HL-60 (cell line): ENCODE measurements at regions not wholly inside any gene's neighbourhood (a gene's known extent, or its start where the extent isn't known, plus 50 kb on each side); places are given as distances from the start of the nearest gene placed in this dataset.
"Not testable (repeated sequence)": the region's sequence is repeated elsewhere in the genome, so short reads cannot be mapped to it uniquely, and the experiment has no call there.

ENCODE experiments used
- GABPA ChIP-seq: IDR thresholded peaks from 2 replicates; pipeline ENCODE4 v1.6.1; 2012; ENCODE audit warnings: low read depth
- POLR2AphosphoS5 ChIP-seq: IDR thresholded peaks from 2 replicates; pipeline ENCODE4 v1.6.1; 2012; ENCODE audit warnings: low read depth
- SPI1 ChIP-seq: IDR thresholded peaks from 2 replicates; pipeline ENCODE4 v1.6.1; 2012; ENCODE audit warnings: low read depth, mild to moderate bottlenecking, borderline replicate concordance
- TF ChIP-seq, protein P1 (sequence below): IDR thresholded peaks from one replicate; pipeline ENCODE4 v1.5.1; 2011; ENCODE audit warnings: low read length, control low read depth, inconsistent platforms; ENCODE audit not compliant: insufficient read depth
- TF ChIP-seq, protein P2 (sequence below): IDR thresholded peaks from 2 replicates; pipeline ENCODE4 v1.6.1; 2012; ENCODE audit warnings: low read depth; ENCODE audit not compliant: insufficient replicate concordance

DNA sequence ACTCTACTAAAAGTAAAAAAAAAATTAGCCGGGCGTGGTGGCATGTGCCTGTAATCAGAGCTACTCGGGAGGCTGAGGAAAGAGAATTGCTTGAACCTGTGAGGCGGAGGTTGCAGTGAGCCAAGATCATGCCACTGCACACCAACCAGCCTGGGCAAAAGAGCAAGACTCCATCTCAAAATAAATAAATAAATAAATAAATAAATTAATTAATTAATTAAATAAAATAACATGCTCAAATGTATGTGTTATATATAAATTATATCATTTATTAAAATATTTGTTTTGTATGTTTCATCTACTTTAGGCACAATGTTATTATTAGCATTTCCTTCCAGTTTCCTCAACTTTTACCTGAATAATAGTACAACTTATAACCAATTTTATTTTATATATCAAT is 229.6 kb downstream of the ALG10 start:
- TF ChIP-seq POLR2AphosphoS5, SPI1, GABPA: not testable (repeated sequence)
- TF ChIP-seq, protein P1, sequence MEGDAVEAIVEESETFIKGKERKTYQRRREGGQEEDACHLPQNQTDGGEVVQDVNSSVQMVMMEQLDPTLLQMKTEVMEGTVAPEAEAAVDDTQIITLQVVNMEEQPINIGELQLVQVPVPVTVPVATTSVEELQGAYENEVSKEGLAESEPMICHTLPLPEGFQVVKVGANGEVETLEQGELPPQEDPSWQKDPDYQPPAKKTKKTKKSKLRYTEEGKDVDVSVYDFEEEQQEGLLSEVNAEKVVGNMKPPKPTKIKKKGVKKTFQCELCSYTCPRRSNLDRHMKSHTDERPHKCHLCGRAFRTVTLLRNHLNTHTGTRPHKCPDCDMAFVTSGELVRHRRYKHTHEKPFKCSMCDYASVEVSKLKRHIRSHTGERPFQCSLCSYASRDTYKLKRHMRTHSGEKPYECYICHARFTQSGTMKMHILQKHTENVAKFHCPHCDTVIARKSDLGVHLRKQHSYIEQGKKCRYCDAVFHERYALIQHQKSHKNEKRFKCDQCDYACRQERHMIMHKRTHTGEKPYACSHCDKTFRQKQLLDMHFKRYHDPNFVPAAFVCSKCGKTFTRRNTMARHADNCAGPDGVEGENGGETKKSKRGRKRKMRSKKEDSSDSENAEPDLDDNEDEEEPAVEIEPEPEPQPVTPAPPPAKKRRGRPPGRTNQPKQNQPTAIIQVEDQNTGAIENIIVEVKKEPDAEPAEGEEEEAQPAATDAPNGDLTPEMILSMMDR = not testable (repeated sequence)
- TF ChIP-seq, protein P2, sequence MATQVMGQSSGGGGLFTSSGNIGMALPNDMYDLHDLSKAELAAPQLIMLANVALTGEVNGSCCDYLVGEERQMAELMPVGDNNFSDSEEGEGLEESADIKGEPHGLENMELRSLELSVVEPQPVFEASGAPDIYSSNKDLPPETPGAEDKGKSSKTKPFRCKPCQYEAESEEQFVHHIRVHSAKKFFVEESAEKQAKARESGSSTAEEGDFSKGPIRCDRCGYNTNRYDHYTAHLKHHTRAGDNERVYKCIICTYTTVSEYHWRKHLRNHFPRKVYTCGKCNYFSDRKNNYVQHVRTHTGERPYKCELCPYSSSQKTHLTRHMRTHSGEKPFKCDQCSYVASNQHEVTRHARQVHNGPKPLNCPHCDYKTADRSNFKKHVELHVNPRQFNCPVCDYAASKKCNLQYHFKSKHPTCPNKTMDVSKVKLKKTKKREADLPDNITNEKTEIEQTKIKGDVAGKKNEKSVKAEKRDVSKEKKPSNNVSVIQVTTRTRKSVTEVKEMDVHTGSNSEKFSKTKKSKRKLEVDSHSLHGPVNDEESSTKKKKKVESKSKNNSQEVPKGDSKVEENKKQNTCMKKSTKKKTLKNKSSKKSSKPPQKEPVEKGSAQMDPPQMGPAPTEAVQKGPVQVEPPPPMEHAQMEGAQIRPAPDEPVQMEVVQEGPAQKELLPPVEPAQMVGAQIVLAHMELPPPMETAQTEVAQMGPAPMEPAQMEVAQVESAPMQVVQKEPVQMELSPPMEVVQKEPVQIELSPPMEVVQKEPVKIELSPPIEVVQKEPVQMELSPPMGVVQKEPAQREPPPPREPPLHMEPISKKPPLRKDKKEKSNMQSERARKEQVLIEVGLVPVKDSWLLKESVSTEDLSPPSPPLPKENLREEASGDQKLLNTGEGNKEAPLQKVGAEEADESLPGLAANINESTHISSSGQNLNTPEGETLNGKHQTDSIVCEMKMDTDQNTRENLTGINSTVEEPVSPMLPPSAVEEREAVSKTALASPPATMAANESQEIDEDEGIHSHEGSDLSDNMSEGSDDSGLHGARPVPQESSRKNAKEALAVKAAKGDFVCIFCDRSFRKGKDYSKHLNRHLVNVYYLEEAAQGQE = not testable (repeated sequence)
